Neural crest cell (in vitro differentiated cells): ENCODE measurements at regions not wholly inside any gene's neighbourhood (a gene's known extent, or its start where the extent isn't known, plus 50 kb on each side); places are given as distances from the start of the nearest gene placed in this dataset.

Experiments used
- DNase-seq: peaks from one replicate; pipeline ENCODE4 v3.0.0; 2021; ENCODE audit warnings: low read depth, mixed read lengths, low spot score
- H3K27ac Mint-ChIP-seq: one replicate; pipeline ENCODE4 v1.8.0; 2021; ENCODE audit warnings: mild to moderate bottlenecking, mixed read lengths; ENCODE audit not compliant: unreplicated experiment
- H3K27me3 Mint-ChIP-seq: 2 replicates; pipeline ENCODE4 v1.8.0; 2021; ENCODE audit warnings: low read depth, mild to moderate bottlenecking, mixed read lengths
- H3K36me3 Mint-ChIP-seq: 2 replicates; pipeline ENCODE4 v1.8.0; 2021; ENCODE audit warnings: low read depth, mild to moderate bottlenecking, mixed read lengths
- H3K4me1 Mint-ChIP-seq: 2 replicates; pipeline ENCODE4 v1.8.0; 2021; ENCODE audit warnings: mixed read lengths
- H3K4me3 Mint-ChIP-seq: one replicate; pipeline ENCODE4 v1.8.0; 2021; ENCODE audit warnings: mild to moderate bottlenecking, mixed read lengths
- H3K9me3 Mint-ChIP-seq: 2 replicates; pipeline ENCODE4 v1.8.0; 2021; ENCODE audit warnings: mixed read lengths
- CTCF ChIP-seq: fragments of 200-600 bp; sonication (generic); conservative IDR thresholded peaks from 2 replicates; pipeline ENCODE4 v1.5.0; 2021; ENCODE audit warnings: antibody characterized with exemption, mild to moderate bottlenecking

DNA sequence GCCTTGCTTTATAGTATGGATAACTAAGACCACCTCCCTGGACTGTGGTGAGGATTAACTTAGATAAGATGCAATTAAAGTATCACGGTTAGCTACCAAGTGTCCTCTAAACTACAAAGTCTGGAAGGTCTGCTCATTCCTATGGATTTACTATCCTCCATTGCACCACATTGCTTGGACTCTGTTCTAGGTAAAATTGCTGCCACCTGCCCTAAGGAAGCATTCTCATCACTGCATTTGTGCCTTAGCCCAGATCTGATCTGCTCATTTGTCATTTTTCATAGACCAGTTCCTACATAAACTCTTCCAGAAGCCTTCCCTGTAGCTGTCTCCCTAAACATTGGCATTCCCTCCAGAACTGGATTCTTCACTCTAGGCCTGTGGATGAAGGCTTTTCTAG is 380.0 kb downstream of the INSC start:
- H3K27ac Mint-ChIP-seq, result no peak overlapping the region
- DNase-seq, result no peak

GRCh38 chr11:15495462-15495861 is 380.7 kb downstream of the INSC start:
- no peak overlapping the region for H3K4me3 Mint-ChIP-seq
- H3K9me3 Mint-ChIP-seq, result peaks cover 4% of the 10 kb centered on the region
- no peak overlapping the region for H3K27ac Mint-ChIP-seq
- H3K4me1 Mint-ChIP-seq, result peaks cover 9% of the 10 kb centered on the region
- no peak for DNase-seq
- peaks cover 2% of the 10 kb centered on the region for H3K27me3 Mint-ChIP-seq
- H3K36me3 Mint-ChIP-seq, result peaks cover 3% of the 10 kb centered on the region
- no peak for TF ChIP-seq CTCF

More for the DNA sequence above, 380.0 kb downstream of the INSC start:
- Mint-ChIP-seq H3K27me3 (peaks cover 2% of the 10 kb centered on the region), H3K9me3 (peaks cover 4% of the 10 kb centered on the region), H3K36me3 (peaks cover 3% of the 10 kb centered on the region), H3K4me3 (no peak overlapping the region), H3K4me1 (peaks cover 9% of the 10 kb centered on the region)
- TF ChIP-seq CTCF, result no peak

- no peaks in the 10 kb centered on the region for H3K36me3 Mint-ChIP-seq
- no peak for TF ChIP-seq CTCF
- DNase-seq, result no peak
- no peaks in the 10 kb centered on the region for H3K27me3 Mint-ChIP-seq
- no peak overlapping the region for H3K27ac Mint-ChIP-seq
- no peaks in the 10 kb centered on the region for H3K9me3 Mint-ChIP-seq
- H3K4me3 Mint-ChIP-seq, result no peak overlapping the region
- peaks cover 9% of the 10 kb centered on the region for H3K4me1 Mint-ChIP-seq
Observed at GRCh38 chr11:15497366-15497765, 382.6 kb downstream of the INSC start.

GRCh38 chr11:15499674-15500073 is 385.0 kb downstream of the INSC start:
- no peaks in the 10 kb centered on the region for H3K36me3 Mint-ChIP-seq
- H3K4me1 Mint-ChIP-seq, result no peaks in the 10 kb centered on the region
- H3K9me3 Mint-ChIP-seq, result no peaks in the 10 kb centered on the region
- no peak overlapping the region for H3K4me3 Mint-ChIP-seq
- DNase-seq, result no peak
- H3K27ac Mint-ChIP-seq, result no peak overlapping the region
- TF ChIP-seq CTCF, result no peak
- H3K27me3 Mint-ChIP-seq, result no peaks in the 10 kb centered on the region

GRCh38 chr11:15500643-15501042 is 385.9 kb downstream of the INSC start:
- Mint-ChIP-seq H3K27ac (no peak overlapping the region), H3K9me3 (no peaks in the 10 kb centered on the region), H3K4me3 (no peak overlapping the region), H3K27me3 (no peaks in the 10 kb centered on the region), H3K36me3 (no peaks in the 10 kb centered on the region), H3K4me1 (no peaks in the 10 kb centered on the region)
- TF ChIP-seq CTCF, result no peak
- no peak for DNase-seq

DNA sequence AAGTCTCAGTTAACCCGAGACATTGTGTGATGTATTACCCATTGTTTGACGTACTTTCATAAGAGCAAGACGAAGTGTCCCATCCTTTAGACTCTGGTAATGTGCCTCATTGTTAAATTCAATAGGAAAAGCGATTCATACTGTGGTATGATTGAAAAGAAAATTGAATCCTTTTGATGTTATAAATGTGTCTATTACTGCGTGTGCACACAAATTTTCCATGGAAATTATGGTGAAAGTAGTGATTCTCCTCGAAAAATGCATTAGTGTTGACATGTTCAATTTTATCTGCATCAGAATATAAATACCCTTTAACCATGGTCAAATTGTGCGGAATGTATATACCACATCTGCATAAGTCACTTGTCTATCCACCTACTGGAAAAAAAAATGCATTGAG is 386.8 kb downstream of the INSC start:
- Mint-ChIP-seq H3K9me3 (no peaks in the 10 kb centered on the region), H3K27me3 (no peaks in the 10 kb centered on the region), H3K36me3 (no peaks in the 10 kb centered on the region), H3K27ac (no peak overlapping the region), H3K4me3 (no peak overlapping the region), H3K4me1 (no peaks in the 10 kb centered on the region)
- no peak for DNase-seq
- no peak for TF ChIP-seq CTCF
